SH-SY5Y (cell line): ENCODE measurements at regions not wholly inside any gene's neighbourhood (a gene's known extent, or its start where the extent isn't known, plus 50 kb on each side); places are given as distances from the start of the nearest gene placed in this dataset.

Experiments used
- GATA2 ChIP-seq: IDR thresholded peaks from 2 replicates; pipeline ENCODE4 v1.6.1; 2011; ENCODE audit warnings: mild to moderate bottlenecking, low read depth, low read length
- GATA3 ChIP-seq: IDR thresholded peaks from 2 replicates; pipeline ENCODE4 v1.6.1; 2011; ENCODE audit warnings: low read depth, mild to moderate bottlenecking, low read length, moderate library complexity

GRCh38 chr4:78661921-78662521 lies 110.5 kb downstream of the ANXA3 start:
- TF ChIP-seq GATA3 (no peak), GATA2 (no peak)
